H1 (cell line): ENCODE measurements at regions not wholly inside any gene's neighbourhood (a gene's known extent, or its start where the extent isn't known, plus 50 kb on each side); places are given as distances from the start of the nearest gene placed in this dataset.

ENCODE experiments used
- CHD1 ChIP-seq: IDR thresholded peaks from 2 replicates; pipeline ENCODE4 v1.6.1; 2012; ENCODE audit warnings: low read depth, low read length, improper control_type of control experiment
- POLR2AphosphoS5 ChIP-seq: IDR thresholded peaks from 2 replicates; pipeline ENCODE4 v1.6.1; 2011; ENCODE audit warnings: low read depth, low read length
- SAP30 ChIP-seq: fragments of 300-600 bp; sonication (generic); IDR thresholded peaks from 2 replicates; pipeline ENCODE4 v1.7.1; 2012; ENCODE audit warnings: low read length, moderate library complexity, mild to moderate bottlenecking, inconsistent platforms; ENCODE audit not compliant: insufficient read depth, insufficient replicate concordance

DNA sequence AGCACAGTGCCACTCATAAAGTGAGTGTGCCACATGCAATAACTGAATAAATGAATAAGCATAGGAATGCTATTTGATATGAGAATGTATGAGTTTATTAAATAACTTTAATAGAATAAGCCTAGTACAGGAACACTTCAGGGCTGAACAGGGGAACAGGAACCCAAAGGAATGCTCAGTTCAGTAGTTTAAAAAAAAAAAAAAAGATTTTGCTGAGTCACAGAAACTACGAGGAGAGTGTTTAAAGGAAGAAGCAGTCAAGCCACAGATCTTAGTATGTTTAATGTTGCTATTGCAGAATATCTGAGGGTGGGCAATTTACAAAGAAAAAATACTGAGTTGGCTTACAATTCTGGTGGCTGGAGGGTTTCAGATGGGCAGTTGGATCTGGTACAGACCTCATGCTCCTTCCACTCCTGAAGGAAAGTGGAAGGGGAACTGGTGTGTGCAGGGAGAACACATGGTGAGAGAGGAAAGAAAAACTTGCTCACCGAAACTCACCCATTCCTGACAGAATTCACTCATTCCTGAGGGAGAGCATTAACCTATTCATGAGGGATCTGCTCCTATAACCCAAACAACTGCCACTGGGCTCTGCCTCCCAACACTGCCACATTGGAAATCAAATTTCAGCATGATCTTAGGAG lies 880.3 kb upstream of the MGAT4C start:
- TF ChIP-seq CHD1 (no peak), POLR2AphosphoS5 (no peak), SAP30 (no peak)
